Peyer's patch (tissue), 4 donors: ENCODE measurements at regions not wholly inside any gene's neighbourhood (a gene's known extent, or its start where the extent isn't known, plus 50 kb on each side); places are given as distances from the start of the nearest gene placed in this dataset.

Source experiments
- DNase-seq, 3 donors: peaks; one replicate each; pipeline ENCODE4 v3.0.0-alpha.2; 2017 to 2019
- H3K27ac ChIP-seq, 4 donors: fragments of 200-600 bp; sonication (generic); one replicate each; pipeline ENCODE4 v1.5.1; 2016 to 2019
- H3K27me3 ChIP-seq, 2 donors: fragments of 200-600 bp; sonication (generic); one replicate each; pipeline ENCODE4 v1.5.1; 2019
- H3K36me3 ChIP-seq, 3 donors: fragments of 200-600 bp; sonication (generic); one replicate each; pipeline ENCODE4 v1.5.1; 2016 to 2019
- H3K4me1 ChIP-seq, 4 donors: fragments of 200-600 bp; sonication (generic); one replicate each; pipeline ENCODE4 v1.5.1; 2016 to 2019
- H3K4me3 ChIP-seq, 4 donors: fragments of 200-600 bp; sonication (generic); 1 replicate in 3 of 4; 2 replicates in 1 of 4; pipeline ENCODE4 v1.5.1; 2016 to 2019; ENCODE audit warnings: mild to moderate bottlenecking in 1 of 4
- H3K9me3 ChIP-seq, 4 donors: fragments of 200-600 bp; sonication (generic); one replicate each; pipeline ENCODE4 v1.5.1; 2016 to 2019; ENCODE audit warnings: mild to moderate bottlenecking in 1 of 4
- POLR2A ChIP-seq, 2 donors: fragments of 450-650 bp; IDR thresholded peaks; one replicate each; pipeline ENCODE4 v1.5.1; 2017; ENCODE audit warnings: antibody characterized with exemption in 2 of 2, mild to moderate bottlenecking in 2 of 2, moderate library complexity in 2 of 2
- TF ChIP-seq, protein P1 (sequence below), 6 experiments: fragments of 450-650 bp in 4 of 6; fragments of 200-600 bp in 2 of 6; sonication (generic) in 1 of 6; IDR thresholded peaks; one replicate each; pipeline ENCODE4 v1.5.1; 2017 to 2019; ENCODE audit warnings: antibody characterized with exemption in 6 of 6, mild to moderate bottlenecking in 3 of 6, moderate library complexity in 1 of 6

- no peaks in the 10 kb centered on the region for H3K4me1 ChIP-seq
- H3K9me3 ChIP-seq: no peaks in the 10 kb centered on the region
- no peak overlapping the region for H3K4me3 ChIP-seq
- DNase-seq: no peak
- no peak overlapping the region for H3K27ac ChIP-seq
- no peaks in the 10 kb centered on the region for H3K27me3 ChIP-seq
- no peak for TF ChIP-seq POLR2A (IDR thresholded peaks at IDR 0.05)
- TF ChIP-seq, protein P1, sequence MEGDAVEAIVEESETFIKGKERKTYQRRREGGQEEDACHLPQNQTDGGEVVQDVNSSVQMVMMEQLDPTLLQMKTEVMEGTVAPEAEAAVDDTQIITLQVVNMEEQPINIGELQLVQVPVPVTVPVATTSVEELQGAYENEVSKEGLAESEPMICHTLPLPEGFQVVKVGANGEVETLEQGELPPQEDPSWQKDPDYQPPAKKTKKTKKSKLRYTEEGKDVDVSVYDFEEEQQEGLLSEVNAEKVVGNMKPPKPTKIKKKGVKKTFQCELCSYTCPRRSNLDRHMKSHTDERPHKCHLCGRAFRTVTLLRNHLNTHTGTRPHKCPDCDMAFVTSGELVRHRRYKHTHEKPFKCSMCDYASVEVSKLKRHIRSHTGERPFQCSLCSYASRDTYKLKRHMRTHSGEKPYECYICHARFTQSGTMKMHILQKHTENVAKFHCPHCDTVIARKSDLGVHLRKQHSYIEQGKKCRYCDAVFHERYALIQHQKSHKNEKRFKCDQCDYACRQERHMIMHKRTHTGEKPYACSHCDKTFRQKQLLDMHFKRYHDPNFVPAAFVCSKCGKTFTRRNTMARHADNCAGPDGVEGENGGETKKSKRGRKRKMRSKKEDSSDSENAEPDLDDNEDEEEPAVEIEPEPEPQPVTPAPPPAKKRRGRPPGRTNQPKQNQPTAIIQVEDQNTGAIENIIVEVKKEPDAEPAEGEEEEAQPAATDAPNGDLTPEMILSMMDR (IDR thresholded peaks at IDR 0.05): no peak
- H3K36me3 ChIP-seq: no peaks in the 10 kb centered on the region
Measured at GRCh38 chr3:174651951-174652350, 207.2 kb upstream of the NAALADL2 start.

DNA sequence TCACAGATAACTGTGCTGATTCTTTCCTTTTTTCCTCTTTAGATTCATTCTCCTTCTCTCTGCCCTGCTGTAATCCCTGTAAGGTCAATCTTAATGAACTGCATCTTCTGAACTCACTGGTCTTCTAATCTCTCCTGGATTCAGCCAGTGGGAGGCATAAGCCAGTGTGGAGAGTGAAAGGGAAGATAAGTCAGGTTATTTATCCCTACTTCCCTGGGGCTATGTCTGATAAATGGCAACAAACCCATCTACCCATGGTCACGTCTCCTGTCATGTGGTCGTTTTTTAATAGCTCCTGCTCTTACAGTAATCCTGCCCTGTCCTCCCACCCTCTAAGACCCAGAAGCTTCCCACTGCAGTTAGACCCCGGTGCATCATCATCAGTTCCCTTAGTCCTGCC lies 199.6 kb upstream of the NAALADL2 start:
- no peak for TF ChIP-seq POLR2A (IDR thresholded peaks at IDR 0.05)
- DNase-seq: no peak
- Histone ChIP-seq H3K27ac (no peak overlapping the region), H3K4me3 (no peak overlapping the region), H3K4me1 (no peaks in the 10 kb centered on the region), H3K9me3 (no peaks in the 10 kb centered on the region), H3K36me3 (no peaks in the 10 kb centered on the region), H3K27me3 (no peaks in the 10 kb centered on the region)

DNA sequence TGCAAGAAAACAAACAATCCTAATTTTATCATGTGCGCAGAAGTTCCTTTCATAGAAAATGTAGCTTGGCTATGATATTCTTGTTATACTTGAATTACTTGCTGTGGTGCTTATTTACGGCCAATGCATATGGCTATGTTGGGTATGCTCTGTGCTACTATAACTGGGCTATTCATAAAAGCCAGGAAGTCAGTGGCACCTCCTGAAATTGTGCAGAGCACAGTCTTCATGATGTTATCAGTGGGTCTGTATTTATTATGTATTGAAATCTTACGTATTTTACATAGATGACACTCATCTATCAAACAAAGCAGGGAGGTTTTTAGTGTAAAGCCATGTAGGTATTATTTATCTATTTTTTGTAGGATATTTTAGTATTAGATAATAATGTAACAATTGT lies 196.5 kb upstream of the NAALADL2 start:
- Histone ChIP-seq H3K4me1 (no peaks in the 10 kb centered on the region), H3K27me3 (no peaks in the 10 kb centered on the region), H3K36me3 (no peaks in the 10 kb centered on the region), H3K27ac (no peak overlapping the region), H3K9me3 (no peaks in the 10 kb centered on the region), H3K4me3 (no peak overlapping the region)
- TF ChIP-seq POLR2A (IDR thresholded peaks at IDR 0.05): no peak
- TF ChIP-seq, protein P1 (IDR thresholded peaks at IDR 0.05): no peak
- DNase-seq: no peak

- Histone ChIP-seq H3K4me3 (no peak overlapping the region), H3K4me1 (no peaks in the 10 kb centered on the region), H3K36me3 (no peaks in the 10 kb centered on the region), H3K9me3 (no peaks in the 10 kb centered on the region), H3K27ac (no peak overlapping the region), H3K27me3 (no peaks in the 10 kb centered on the region)
- TF ChIP-seq POLR2A (IDR thresholded peaks at IDR 0.05): no peak
- TF ChIP-seq, protein P1 (IDR thresholded peaks at IDR 0.05): no peak
- DNase-seq: no peak
Measured at GRCh38 chr3:174667386-174667785, 191.7 kb upstream of the NAALADL2 start.

DNA sequence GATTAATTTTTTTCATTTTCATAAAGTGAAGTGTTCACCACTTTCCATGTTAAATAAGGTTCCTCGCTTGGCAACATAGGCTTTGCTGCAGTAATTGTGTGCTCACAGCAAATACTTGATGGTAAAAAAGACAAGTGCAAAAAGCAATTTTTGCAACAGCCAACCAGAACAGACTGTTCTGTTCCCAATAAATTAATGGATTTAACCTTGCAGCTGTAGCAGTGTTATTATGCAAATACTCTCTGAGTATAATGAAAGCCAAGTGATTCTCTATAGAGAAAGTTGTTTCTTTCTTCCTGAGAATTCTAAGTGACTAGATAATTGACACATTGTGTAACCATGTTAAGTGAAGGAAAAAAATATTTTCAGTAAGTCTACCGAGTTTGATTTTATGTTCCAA lies 183.7 kb upstream of the NAALADL2 start:
- TF ChIP-seq POLR2A (IDR thresholded peaks at IDR 0.05): no peak
- TF ChIP-seq, protein P1 (IDR thresholded peaks at IDR 0.05): no peak
- H3K27me3 ChIP-seq: no peaks in the 10 kb centered on the region
- H3K36me3 ChIP-seq: no peaks in the 10 kb centered on the region
- H3K4me1 ChIP-seq: no peaks in the 10 kb centered on the region
- H3K9me3 ChIP-seq: no peaks in the 10 kb centered on the region
- no peak for DNase-seq
- no peak overlapping the region for H3K4me3 ChIP-seq
- H3K27ac ChIP-seq: no peak overlapping the region

DNA sequence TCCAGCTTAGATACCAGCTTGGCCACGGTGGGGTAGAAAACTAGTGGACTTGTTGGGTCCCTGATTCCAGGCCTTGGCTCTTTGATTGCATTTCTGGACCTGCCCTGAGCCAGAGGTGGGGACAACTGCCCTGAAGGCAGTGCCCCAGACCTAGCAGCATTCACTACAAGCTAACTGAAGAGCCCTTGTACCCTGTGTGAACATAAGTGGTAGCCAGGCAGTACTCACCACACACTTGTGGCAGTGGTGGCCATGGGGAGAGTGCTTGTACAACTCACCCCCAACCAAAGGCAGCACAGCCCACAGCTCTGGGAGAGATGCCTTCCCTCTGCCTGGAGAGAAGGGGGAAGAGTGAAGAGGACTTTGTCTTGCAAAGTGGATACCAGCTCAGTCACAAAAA lies 177.3 kb upstream of the NAALADL2 start:
- no peaks in the 10 kb centered on the region for H3K4me1 ChIP-seq
- TF ChIP-seq, protein P1 (IDR thresholded peaks at IDR 0.05): no peak
- TF ChIP-seq POLR2A (IDR thresholded peaks at IDR 0.05): no peak
- no peak overlapping the region for H3K27ac ChIP-seq

More for the DNA sequence above, 177.3 kb upstream of the NAALADL2 start:
- Histone ChIP-seq H3K9me3 (no peaks in the 10 kb centered on the region), H3K4me3 (no peak overlapping the region), H3K27me3 (no peaks in the 10 kb centered on the region), H3K36me3 (no peaks in the 10 kb centered on the region)
- no peak for DNase-seq
